Epithelial cell of proximal tubule (primary cell): ENCODE measurements at regions not wholly inside any gene's neighbourhood (a gene's known extent, or its start where the extent isn't known, plus 50 kb on each side); places are given as distances from the start of the nearest gene placed in this dataset.

Experiments
- DNase-seq: peaks from one replicate; pipeline ENCODE4 v3.0.0-alpha.2; 2011; ENCODE audit warnings: low read depth
- H3K4me3 ChIP-seq: 2 replicates; pipeline ENCODE4 v1.5.1; 2011; ENCODE audit warnings: low read depth, mild to moderate bottlenecking, low read length
- TF ChIP-seq, protein P1 (sequence below): conservative IDR thresholded peaks from 2 replicates; pipeline ENCODE4 v1.5.1; 2012; ENCODE audit warnings: low read depth, mild to moderate bottlenecking, low read length

DNA sequence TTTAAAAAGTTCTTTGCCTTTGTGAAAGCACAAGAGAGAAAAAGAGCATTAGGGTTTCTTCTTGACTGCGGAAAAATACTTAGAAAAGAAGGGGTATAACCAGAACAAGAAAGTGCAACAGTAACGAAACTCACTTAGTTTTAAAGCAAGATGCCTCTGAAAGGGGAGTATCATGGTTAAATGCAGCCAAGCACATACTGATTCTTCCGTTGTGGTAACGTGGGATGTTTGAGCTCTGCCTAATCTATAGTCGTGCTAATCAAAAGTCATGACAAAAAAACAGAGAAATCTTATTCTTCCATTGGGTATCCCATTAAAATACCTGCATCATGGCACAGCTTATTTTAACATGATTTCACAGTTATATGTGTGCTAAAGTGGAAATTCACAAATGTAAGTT lies 187.8 kb upstream of the LRFN5 start:
- no peak overlapping the region for H3K4me3 ChIP-seq
- DNase-seq, result no peak
- TF ChIP-seq, protein P1, sequence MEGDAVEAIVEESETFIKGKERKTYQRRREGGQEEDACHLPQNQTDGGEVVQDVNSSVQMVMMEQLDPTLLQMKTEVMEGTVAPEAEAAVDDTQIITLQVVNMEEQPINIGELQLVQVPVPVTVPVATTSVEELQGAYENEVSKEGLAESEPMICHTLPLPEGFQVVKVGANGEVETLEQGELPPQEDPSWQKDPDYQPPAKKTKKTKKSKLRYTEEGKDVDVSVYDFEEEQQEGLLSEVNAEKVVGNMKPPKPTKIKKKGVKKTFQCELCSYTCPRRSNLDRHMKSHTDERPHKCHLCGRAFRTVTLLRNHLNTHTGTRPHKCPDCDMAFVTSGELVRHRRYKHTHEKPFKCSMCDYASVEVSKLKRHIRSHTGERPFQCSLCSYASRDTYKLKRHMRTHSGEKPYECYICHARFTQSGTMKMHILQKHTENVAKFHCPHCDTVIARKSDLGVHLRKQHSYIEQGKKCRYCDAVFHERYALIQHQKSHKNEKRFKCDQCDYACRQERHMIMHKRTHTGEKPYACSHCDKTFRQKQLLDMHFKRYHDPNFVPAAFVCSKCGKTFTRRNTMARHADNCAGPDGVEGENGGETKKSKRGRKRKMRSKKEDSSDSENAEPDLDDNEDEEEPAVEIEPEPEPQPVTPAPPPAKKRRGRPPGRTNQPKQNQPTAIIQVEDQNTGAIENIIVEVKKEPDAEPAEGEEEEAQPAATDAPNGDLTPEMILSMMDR, result no peak

DNA sequence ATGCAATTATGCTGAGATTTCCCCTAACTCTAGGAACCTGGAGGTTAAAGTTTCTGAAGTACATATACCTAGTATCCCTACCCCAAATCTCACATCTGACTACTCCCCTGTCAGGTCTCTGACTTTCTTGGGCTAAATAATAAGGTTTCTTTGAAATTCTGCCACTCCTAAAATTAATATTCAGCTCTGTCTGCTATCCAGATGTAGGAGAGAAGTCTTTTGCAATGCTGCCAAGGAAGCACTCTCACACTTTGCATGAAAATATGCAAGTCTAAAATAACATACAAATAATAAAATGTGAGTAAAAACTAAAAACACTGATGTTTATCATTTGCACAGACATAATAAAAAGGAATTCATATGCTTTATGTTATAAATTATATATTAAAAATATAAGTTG lies 196.9 kb upstream of the LRFN5 start:
- H3K4me3 ChIP-seq, result no peak overlapping the region
- TF ChIP-seq, protein P1, result no peak
- DNase-seq, result no peak

DNA sequence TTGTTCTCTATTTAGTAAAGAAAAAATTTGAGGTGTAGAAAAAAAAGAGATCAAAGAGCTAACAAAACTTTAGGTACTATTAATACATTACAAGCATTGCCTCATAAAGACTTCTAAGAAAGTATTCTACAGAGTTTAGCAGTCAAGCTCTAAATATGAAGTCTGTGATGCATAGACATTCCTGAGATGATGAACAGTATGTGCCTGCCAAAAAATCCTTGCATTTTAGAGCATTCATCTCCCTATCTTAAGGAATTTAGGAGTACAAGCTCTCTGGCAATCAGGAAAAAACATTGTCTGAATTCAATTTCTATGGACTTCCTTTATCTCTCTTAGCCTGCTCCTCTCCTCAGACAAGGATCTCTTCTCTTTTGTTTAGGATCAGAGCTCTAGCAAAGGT lies 202.6 kb upstream of the LRFN5 start:
- TF ChIP-seq, protein P1, result no peak
- no peak overlapping the region for H3K4me3 ChIP-seq
- DNase-seq, result no peak

DNA sequence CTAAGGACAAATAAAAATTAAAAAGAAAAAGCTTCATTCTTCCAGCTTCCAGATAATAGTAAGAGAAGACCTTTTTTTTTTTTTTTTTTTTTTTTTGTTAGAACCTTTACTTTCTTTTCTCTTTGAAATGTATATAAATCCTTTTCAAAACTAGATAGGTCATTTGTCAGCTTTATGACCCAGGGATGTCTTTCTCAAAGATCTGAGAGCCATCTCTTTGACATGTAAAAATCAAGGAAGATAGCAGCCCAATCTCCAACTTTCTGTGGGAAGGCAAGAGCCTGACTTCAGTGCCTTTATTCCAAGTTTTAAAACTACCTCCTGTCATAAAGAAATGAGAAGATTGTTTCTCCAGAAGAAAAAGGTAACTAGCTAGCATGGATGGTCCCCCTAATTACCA lies 203.3 kb upstream of the LRFN5 start:
- no peak for DNase-seq
- H3K4me3 ChIP-seq, result no peak overlapping the region
- TF ChIP-seq, protein P1, result no peak

GRCh38 chr14:41397926-41398325 lies 208.8 kb upstream of the LRFN5 start:
- no peak overlapping the region for H3K4me3 ChIP-seq
- DNase-seq, result no peak
- TF ChIP-seq, protein P1, result no peak

- no peak overlapping the region for H3K4me3 ChIP-seq
- DNase-seq, result no peak
- TF ChIP-seq, protein P1, result no peak
Measured at GRCh38 chr14:41393512-41393911, 213.2 kb upstream of the LRFN5 start.

DNA sequence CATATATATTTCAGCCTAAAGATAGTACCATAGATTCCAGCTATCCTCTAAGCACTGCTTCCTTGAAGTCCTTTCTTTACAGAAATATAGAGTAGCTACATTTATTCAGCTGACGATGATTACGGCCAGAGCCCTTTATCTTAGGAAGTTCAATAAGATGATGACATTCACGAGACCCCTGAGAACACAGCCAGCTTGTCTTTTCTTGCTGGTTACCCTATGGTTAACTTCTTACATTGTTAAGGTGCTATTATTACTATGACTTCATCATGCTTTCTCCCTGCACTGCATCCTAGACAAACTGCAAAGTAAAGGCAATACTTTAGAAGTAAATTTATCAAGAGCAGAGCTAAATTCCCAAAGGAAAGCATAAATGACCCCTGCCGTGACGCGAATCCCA lies 214.4 kb upstream of the LRFN5 start:
- H3K4me3 ChIP-seq, result no peak overlapping the region
- TF ChIP-seq, protein P1, result no peak
- DNase-seq, result no peak
